Suprapubic skin (tissue), 3 donors: ENCODE measurements at regions not wholly inside any gene's neighbourhood (a gene's known extent, or its start where the extent isn't known, plus 50 kb on each side); places are given as distances from the start of the nearest gene placed in this dataset.

ENCODE experiments used
- EP300 ChIP-seq: sonication (generic); formaldehyde crosslinking; IDR thresholded peaks from one replicate; pipeline ENCODE4 v1.6.1; 2017; ENCODE audit warnings: antibody characterized with exemption
- TF ChIP-seq, protein P1 (sequence below), 2 donors: fragments of 200-600 bp in 1 of 2; fragments of 450-650 bp in 1 of 2; sonication (generic) in 1 of 2; IDR thresholded peaks; one replicate each; pipeline ENCODE4 v1.5.1; 2016 to 2019; ENCODE audit warnings: antibody characterized with exemption in 2 of 2, mild to moderate bottlenecking in 1 of 2, moderate library complexity in 1 of 2

DNA sequence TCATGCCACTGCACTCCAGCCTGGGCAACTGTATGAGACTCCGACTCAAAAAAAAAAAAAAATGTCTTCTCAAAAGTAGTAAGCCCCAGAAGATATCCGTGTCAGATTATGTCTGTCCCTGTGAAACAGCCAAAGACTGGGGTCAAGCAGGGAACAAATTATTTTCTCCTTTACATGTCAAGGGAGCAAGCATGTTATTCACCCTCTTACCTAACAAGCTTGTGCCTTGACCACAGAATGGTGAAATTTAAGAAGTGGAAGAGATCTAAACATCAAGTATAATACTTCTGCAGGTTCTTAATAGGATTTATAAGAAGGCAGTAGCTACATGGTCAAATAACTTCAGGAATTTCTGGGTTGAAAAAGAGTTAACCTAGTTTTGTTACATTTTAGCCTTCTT, 187.9 kb downstream of the ZNF365 start:
- TF ChIP-seq EP300, result no peak
- TF ChIP-seq, protein P1, sequence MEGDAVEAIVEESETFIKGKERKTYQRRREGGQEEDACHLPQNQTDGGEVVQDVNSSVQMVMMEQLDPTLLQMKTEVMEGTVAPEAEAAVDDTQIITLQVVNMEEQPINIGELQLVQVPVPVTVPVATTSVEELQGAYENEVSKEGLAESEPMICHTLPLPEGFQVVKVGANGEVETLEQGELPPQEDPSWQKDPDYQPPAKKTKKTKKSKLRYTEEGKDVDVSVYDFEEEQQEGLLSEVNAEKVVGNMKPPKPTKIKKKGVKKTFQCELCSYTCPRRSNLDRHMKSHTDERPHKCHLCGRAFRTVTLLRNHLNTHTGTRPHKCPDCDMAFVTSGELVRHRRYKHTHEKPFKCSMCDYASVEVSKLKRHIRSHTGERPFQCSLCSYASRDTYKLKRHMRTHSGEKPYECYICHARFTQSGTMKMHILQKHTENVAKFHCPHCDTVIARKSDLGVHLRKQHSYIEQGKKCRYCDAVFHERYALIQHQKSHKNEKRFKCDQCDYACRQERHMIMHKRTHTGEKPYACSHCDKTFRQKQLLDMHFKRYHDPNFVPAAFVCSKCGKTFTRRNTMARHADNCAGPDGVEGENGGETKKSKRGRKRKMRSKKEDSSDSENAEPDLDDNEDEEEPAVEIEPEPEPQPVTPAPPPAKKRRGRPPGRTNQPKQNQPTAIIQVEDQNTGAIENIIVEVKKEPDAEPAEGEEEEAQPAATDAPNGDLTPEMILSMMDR (IDR thresholded peaks at IDR 0.05), result no peak
